ENCODE measurements at regions not wholly inside any gene's neighbourhood (a gene's known extent, or its start where the extent isn't known, plus 50 kb on each side); places are given as distances from the start of the nearest gene placed in this dataset.

- no peak for TF ChIP-seq CTCF (IDR thresholded peaks at IDR 0.05)
- no peak for TF ChIP-seq POLR2A (IDR thresholded peaks at IDR 0.05)
These were observed 82.3 kb downstream of the FAM241B start for GRCh38 chr10:69712342-69712741.

All from vagina (tissue), 2 donors.